Activated naive CD4-positive, alpha-beta T cell treated with anti-CD3 and anti-CD28 coated beads for 36 hours (primary cell): ENCODE measurements at regions not wholly inside any gene's neighbourhood (a gene's known extent, or its start where the extent isn't known, plus 50 kb on each side); places are given as distances from the start of the nearest gene placed in this dataset.

Experiments used
- CTCF ChIA-PET: fragments of 350-600 bp; sonication (Branson Sonifier 250); formaldehyde crosslinking; loops from one replicate; lab custom pipeline; 2021; ENCODE audit warnings: antibody characterized with exemption; lab: Charles Lee
- DNase-seq: peaks from one replicate; pipeline ENCODE4 v3.0.0-alpha.2; 2020
- H3K27ac Mint-ChIP-seq: one replicate; pipeline ENCODE4 v1.8.0; 2021; ENCODE audit warnings: mild to moderate bottlenecking, mixed read lengths
- H3K27me3 Mint-ChIP-seq: one replicate; pipeline ENCODE4 v1.8.0; 2021; ENCODE audit warnings: low read depth, mixed read lengths
- H3K36me3 Mint-ChIP-seq: one replicate; pipeline ENCODE4 v1.8.0; 2021; ENCODE audit warnings: low read depth, mixed read lengths
- H3K4me1 Mint-ChIP-seq: one replicate; pipeline ENCODE4 v1.8.0; 2021; ENCODE audit warnings: low read depth, mixed read lengths
- H3K4me3 Mint-ChIP-seq: one replicate; pipeline ENCODE4 v1.8.0; 2021; ENCODE audit warnings: mild to moderate bottlenecking, moderate library complexity, mixed read lengths
- H3K9me3 Mint-ChIP-seq: one replicate; pipeline ENCODE4 v1.8.0; 2021; ENCODE audit warnings: mixed read lengths
- intact Hi-C: fragments of 100-400 bp; cut with micrococcal nuclease; formaldehyde crosslinking; loops from one replicate; pipeline ENCODE4 v1.15.1; 2023

GRCh38 chr2:176729706-176730569 is 460.7 kb downstream of the MTX2 start:
- no peak overlapping the region for H3K27ac Mint-ChIP-seq
- CTCF ChIA-PET = no interaction called here

GRCh38 chr2:176732780-176733179 is 463.5 kb downstream of the MTX2 start:
- Mint-ChIP-seq H3K36me3 (no peaks in the 10 kb centered on the region), H3K9me3 (no peaks in the 10 kb centered on the region), H3K4me1 (no peaks in the 10 kb centered on the region), H3K4me3 (no peak overlapping the region), H3K27me3 (no peaks in the 10 kb centered on the region), H3K27ac (no peak overlapping the region)
- CTCF ChIA-PET = no interaction called here
- no peak for DNase-seq
- intact Hi-C loops = no loop called here

More at GRCh38 chr2:176729706-176730569, 460.7 kb downstream of the MTX2 start:
- Mint-ChIP-seq H3K9me3 (no peaks in the 10 kb centered on the region), H3K27me3 (no peaks in the 10 kb centered on the region), H3K4me3 (no peak overlapping the region), H3K4me1 (no peaks in the 10 kb centered on the region), H3K36me3 (no peaks in the 10 kb centered on the region)
- DNase-seq = no peak
- intact Hi-C loops = no loop called here

DNA sequence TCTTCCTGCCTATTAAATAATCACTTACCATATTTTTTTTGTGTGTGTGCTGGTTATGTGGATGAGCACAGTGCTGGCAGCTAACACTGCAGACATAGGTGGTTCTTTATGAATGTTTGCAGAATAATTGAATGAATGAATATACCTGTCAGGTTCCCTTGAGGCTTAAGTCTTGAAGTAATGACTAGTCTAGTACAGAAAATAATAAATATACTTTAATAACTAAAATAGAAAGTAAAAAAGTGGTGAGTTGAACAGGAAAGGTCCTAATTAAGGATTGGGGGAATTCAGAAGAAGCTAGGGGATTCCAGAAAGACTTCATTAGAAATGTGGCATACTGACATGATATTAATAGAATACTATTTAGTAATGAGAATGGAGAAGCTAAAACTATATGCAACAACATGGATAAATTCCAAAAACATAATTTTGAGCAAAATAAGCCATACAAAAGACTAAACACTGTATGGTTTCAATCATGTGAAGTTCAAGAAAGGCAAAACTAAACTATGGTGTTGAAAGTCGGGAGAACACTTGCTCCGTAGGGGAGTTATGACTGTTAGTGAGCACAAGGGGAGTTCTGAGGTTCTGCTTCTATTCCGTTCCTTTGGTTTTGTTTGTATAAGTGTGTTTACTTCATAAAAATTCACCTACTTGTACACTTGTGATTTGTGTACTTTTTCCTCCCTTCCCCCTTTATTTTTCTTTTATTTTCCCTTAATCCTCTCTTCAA is 464.6 kb downstream of the MTX2 start:
- CTCF ChIA-PET = no interaction called here
- H3K36me3 Mint-ChIP-seq = no peaks in the 10 kb centered on the region
- intact Hi-C loops = no loop called here
- no peak overlapping the region for H3K27ac Mint-ChIP-seq
- H3K9me3 Mint-ChIP-seq = no peaks in the 10 kb centered on the region
- no peaks in the 10 kb centered on the region for H3K4me1 Mint-ChIP-seq
- H3K4me3 Mint-ChIP-seq = no peak overlapping the region
- no peak for DNase-seq
- peaks cover 2% of the 10 kb centered on the region for H3K27me3 Mint-ChIP-seq

DNA sequence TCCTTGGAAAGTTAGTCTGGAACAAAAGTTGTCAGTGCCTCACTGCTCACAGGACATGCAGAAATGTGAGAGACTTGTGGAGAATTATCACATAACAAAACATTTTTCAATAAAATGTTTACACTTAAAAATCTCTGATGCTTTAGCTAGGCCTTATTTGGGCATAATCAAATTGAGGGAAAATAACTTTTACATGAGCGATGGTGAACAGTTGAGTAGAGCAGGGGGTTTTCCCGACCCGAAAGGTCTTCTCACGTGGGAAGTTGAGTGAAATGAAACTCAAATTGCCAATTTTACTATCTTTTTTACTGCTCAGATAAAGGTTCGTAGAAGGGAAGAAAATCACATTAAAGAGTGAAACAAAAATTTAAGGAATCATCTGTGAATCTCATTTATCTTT is 465.6 kb downstream of the MTX2 start:
- DNase-seq = no peak
- Mint-ChIP-seq H3K4me1 (no peaks in the 10 kb centered on the region), H3K9me3 (no peaks in the 10 kb centered on the region), H3K4me3 (no peak overlapping the region), H3K27ac (no peak overlapping the region), H3K36me3 (no peaks in the 10 kb centered on the region), H3K27me3 (peaks cover 2% of the 10 kb centered on the region)
- intact Hi-C loops = loop anchor here (5.0 kb wide), 1 partner anchor 412 kb away; no protein-coding TSS in a partner anchor
- CTCF ChIA-PET = no interaction called here

- DNase-seq = no peak
- Mint-ChIP-seq H3K27ac (no peak overlapping the region), H3K4me1 (peaks cover 4% of the 10 kb centered on the region), H3K27me3 (peaks cover 3% of the 10 kb centered on the region), H3K9me3 (no peaks in the 10 kb centered on the region), H3K4me3 (no peak overlapping the region), H3K36me3 (no peaks in the 10 kb centered on the region)
- intact Hi-C loops = no loop called here
- CTCF ChIA-PET = no interaction called here
Observed at GRCh38 chr2:176742271-176742670, 470.3 kb upstream of the HNRNPA3 start.

DNA sequence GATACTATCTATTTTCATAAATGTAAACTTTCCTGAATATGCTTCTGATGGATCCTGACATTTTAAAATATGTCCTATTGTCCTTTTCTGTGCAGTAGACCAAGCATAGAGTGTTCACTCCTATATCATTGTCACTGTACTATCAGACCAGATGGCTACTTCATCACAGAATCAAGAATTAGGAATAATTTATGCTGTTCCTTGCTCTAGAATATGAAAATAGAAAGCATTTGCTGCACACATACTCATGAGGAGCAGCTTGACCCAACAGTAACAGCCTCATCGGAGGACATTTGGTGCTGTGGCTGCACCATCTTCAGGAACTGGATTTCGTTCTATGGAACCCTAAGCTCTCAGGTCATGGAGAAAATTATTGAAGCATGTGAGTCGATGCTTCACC is 468.9 kb upstream of the HNRNPA3 start:
- Mint-ChIP-seq H3K27me3 (peaks cover 3% of the 10 kb centered on the region), H3K36me3 (no peaks in the 10 kb centered on the region), H3K4me1 (peaks cover 4% of the 10 kb centered on the region), H3K9me3 (no peaks in the 10 kb centered on the region), H3K4me3 (no peak overlapping the region), H3K27ac (no peak overlapping the region)
- DNase-seq = no peak
- intact Hi-C loops = no loop called here
- CTCF ChIA-PET = no interaction called here

DNA sequence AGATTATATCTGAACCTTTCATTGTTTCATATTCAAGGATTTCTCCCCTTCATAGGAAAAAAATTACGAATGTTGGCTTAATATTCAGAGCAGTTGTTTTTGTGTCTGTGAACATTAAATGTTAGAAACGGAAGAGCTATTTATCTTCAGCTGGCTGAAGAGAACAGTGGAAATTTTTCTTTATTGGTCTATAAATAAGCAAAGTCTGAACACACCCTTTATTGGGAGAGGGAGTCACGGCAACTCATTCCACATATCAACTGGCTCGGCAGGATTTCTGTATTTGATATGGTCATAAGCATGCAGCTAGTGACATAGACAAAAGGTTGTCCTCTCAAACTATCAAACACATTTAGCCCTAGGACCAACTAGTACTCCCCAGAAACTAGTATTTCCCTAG is 468.4 kb upstream of the HNRNPA3 start:
- Mint-ChIP-seq H3K4me1 (peaks cover 4% of the 10 kb centered on the region), H3K4me3 (no peak overlapping the region), H3K27me3 (peaks cover 2% of the 10 kb centered on the region), H3K36me3 (no peaks in the 10 kb centered on the region), H3K27ac (no peak overlapping the region), H3K9me3 (no peaks in the 10 kb centered on the region)
- CTCF ChIA-PET = no interaction called here
- intact Hi-C loops = no loop called here
- DNase-seq = no peak

DNA sequence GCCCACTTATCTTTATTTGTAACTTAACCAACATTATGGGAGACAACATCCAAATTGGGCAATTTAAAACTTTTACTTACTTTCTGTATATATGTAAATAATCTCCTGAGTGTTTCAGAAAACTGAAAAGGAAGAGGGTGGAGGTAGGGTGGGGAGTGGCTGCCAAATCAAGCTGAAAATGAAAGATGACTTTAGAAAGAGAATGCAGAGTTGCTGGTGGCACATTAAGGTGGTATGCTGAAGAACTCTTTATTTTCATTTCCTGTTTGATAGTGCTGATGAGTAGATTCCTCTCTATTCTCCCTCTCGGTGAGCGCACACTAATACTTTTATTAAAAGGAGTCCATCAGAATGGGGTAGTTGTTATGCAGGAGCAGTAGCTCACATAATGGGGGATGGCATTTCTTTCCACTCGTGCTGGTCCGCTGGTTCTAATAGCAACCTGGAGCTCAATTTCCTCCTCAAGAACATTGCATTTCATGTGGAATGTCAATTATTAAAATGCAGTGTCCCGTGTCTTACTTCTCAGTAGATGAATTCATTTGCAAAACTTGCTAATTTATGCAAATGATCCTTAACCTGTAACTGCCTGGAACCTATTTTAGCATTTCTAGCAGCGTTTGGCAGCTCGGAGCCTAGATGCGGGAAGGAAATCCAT is 466.9 kb upstream of the HNRNPA3 start:
- Mint-ChIP-seq H3K4me3 (no peak overlapping the region), H3K36me3 (no peaks in the 10 kb centered on the region), H3K4me1 (peaks cover 4% of the 10 kb centered on the region), H3K27me3 (peaks cover 2% of the 10 kb centered on the region), H3K9me3 (no peaks in the 10 kb centered on the region), H3K27ac (no peak overlapping the region)
- intact Hi-C loops = no loop called here
- CTCF ChIA-PET = interaction anchor here (0.6 to 0.7 kb wide), 2 partner anchors 27 to 403 kb away, joined by 4 read pairs; no protein-coding TSS in a partner anchor
- no peak for DNase-seq

DNA sequence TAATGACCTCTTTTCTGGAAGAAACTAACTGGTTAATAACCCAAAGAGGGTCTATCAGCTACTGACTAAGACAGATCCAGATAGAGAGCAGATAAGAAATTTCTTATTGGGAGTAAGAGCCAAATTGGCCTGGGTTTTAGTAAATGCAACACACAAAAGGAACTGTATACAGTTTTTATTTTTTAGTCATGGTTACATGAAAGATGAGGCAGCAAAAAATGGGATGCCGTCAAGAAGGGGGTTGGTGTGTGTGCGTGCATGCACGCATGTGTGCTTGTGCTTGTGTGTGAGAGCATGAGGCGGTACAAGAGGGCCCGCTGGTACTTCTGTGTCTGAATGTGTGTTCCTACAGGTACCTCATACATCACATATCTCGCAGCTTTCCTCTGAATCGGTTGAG is 466.2 kb upstream of the HNRNPA3 start:
- peaks cover 4% of the 10 kb centered on the region for H3K4me1 Mint-ChIP-seq
- no peak for DNase-seq
- H3K27me3 Mint-ChIP-seq = peaks cover 2% of the 10 kb centered on the region
- intact Hi-C loops = no loop called here
- H3K36me3 Mint-ChIP-seq = no peaks in the 10 kb centered on the region
- no peaks in the 10 kb centered on the region for H3K9me3 Mint-ChIP-seq
- no peak overlapping the region for H3K4me3 Mint-ChIP-seq
- CTCF ChIA-PET = interaction anchor here (0.7 kb wide), 1 partner anchor 402 kb away, joined by 4 read pairs; no protein-coding TSS in a partner anchor
- no peak overlapping the region for H3K27ac Mint-ChIP-seq

GRCh38 chr2:176747506-176747905 is 465.1 kb upstream of the HNRNPA3 start:
- H3K4me1 Mint-ChIP-seq = peaks cover 4% of the 10 kb centered on the region
- H3K9me3 Mint-ChIP-seq = no peaks in the 10 kb centered on the region
- no peak overlapping the region for H3K4me3 Mint-ChIP-seq
- intact Hi-C loops = no loop called here
- H3K27ac Mint-ChIP-seq = no peak overlapping the region
- CTCF ChIA-PET = interaction anchor here (0.6 kb wide), 1 partner anchor 126 kb away, joined by 3 read pairs; no protein-coding TSS in a partner anchor
- no peak for DNase-seq
- H3K36me3 Mint-ChIP-seq = no peaks in the 10 kb centered on the region
- H3K27me3 Mint-ChIP-seq = peaks cover 2% of the 10 kb centered on the region

DNA sequence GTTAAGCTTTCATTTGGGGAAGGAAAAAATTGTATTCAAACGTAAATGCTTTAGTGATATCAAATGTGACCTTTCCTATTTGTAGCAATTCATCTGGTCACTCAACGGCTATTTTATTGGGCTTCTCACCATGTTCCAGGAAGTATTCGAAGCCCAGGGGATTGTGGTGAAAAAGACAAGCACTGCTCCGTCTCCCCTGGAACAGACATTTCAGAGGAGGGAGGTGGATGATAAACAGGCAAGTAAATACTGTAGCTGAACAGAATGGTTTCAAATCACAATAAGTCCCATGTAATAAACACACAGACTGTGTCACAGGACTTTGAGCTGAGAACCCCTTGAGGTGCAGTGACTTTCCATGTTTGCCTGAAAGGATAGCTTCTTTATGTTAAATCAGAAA is 464.7 kb upstream of the HNRNPA3 start:
- Mint-ChIP-seq H3K4me3 (no peak overlapping the region), H3K27me3 (no peaks in the 10 kb centered on the region), H3K36me3 (no peaks in the 10 kb centered on the region), H3K9me3 (no peaks in the 10 kb centered on the region), H3K4me1 (peaks cover 4% of the 10 kb centered on the region), H3K27ac (no peak overlapping the region)
- CTCF ChIA-PET = no interaction called here
- intact Hi-C loops = no loop called here
- no peak for DNase-seq

DNA sequence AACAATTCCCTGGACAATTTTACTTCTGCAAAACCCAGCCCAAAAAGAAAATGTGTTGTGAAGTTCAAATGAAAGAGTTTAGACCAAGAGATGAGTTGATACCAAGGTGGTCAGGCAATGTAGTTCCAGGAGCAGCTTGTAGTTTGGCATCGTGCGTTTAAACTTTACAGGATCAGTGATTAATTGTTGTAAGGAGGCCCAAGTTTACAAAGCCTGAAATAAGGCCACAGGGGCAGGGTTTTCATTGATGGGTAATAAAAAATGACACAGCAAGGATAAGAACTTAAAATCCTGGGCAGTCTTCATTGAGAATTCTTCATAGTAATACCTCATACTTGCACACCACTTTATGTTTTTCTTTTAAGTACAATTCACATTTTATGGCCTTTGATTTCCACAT is 463.9 kb upstream of the HNRNPA3 start:
- CTCF ChIA-PET = no interaction called here
- intact Hi-C loops = no loop called here

More for the DNA sequence above, 463.9 kb upstream of the HNRNPA3 start:
- DNase-seq = no peak
- no peaks in the 10 kb centered on the region for H3K9me3 Mint-ChIP-seq
- H3K27ac Mint-ChIP-seq = no peak overlapping the region
- H3K4me1 Mint-ChIP-seq = peaks cover 4% of the 10 kb centered on the region
- H3K36me3 Mint-ChIP-seq = no peaks in the 10 kb centered on the region
- H3K27me3 Mint-ChIP-seq = peaks cover 2% of the 10 kb centered on the region
- H3K4me3 Mint-ChIP-seq = no peak overlapping the region
